ENCODE measurements at regions not wholly inside any gene's neighbourhood (a gene's known extent, or its start where the extent isn't known, plus 50 kb on each side); places are given as distances from the start of the nearest gene placed in this dataset.

- Histone ChIP-seq H3K18ac (ENCODE audit: extremely low read depth, low read length) (no peak overlapping the region), H3K27me3 (replicated peaks in 1 of 4; ENCODE audit: control insufficient read depth in 3 of 4, extremely low read depth in 1 of 4, insufficient read depth in 3 of 4, low read length in 3 of 4) (no peaks in the 10 kb centered on the region), H3K9ac (replicated peaks in 1 of 4; ENCODE audit: extremely low read depth in 1 of 4, low read depth in 3 of 4, low read length in 3 of 4) (no peak overlapping the region), H3K23ac (ENCODE audit: insufficient read length) (no peak overlapping the region), H3K27ac (ENCODE audit: low read depth, low read length) (no peak overlapping the region), H2BK12ac (ENCODE audit: low read depth, low read length) (no peak overlapping the region), H2BK5ac (ENCODE audit: low read depth, low read length) (no peak overlapping the region), H2BK120ac (replicated peaks; ENCODE audit: low read depth, low read length) (no peak overlapping the region), H3K14ac (ENCODE audit: insufficient read length) (no peak overlapping the region), H4K91ac (replicated peaks; ENCODE audit: insufficient read length, low read length) (no peak overlapping the region), H3K4me2 (ENCODE audit: insufficient read depth in 1 of 2, low read depth in 2 of 2, low read length in 2 of 2) (no peak overlapping the region), H2AFZ (ENCODE audit: low read length) (no peak overlapping the region), H3K79me1 (ENCODE audit: low read depth, low read length) (no peaks in the 10 kb centered on the region), H3K79me2 (ENCODE audit: control insufficient read depth in 1 of 2, insufficient read depth in 2 of 2, low read length in 2 of 2) (no peaks in the 10 kb centered on the region), H3K56ac (replicated peaks; ENCODE audit: insufficient read length, low read depth, low read length) (no peak overlapping the region), H3K4me3 (ENCODE audit: extremely low read depth in 1 of 4, insufficient read depth in 2 of 4, low read depth in 3 of 4, low read length in 4 of 4) (no peak overlapping the region), H3K4me1 (replicated peaks in 1 of 4; ENCODE audit: control insufficient read depth in 3 of 4, insufficient read depth in 4 of 4, low read length in 3 of 4) (no peaks in the 10 kb centered on the region), H2BK20ac (ENCODE audit: low read length) (no peak overlapping the region), H4K8ac (ENCODE audit: extremely low read depth, insufficient read depth, low read length) (no peak overlapping the region), H2BK15ac (ENCODE audit: low read length) (no peak overlapping the region), H4K20me1 (replicated peaks in 1 of 2; ENCODE audit: control insufficient read depth in 1 of 2, insufficient read depth in 2 of 2, low read length in 2 of 2) (no peaks in the 10 kb centered on the region), H3K36me3 (ENCODE audit: control insufficient read depth in 2 of 4, insufficient read depth in 4 of 4, low read length in 3 of 4) (no peaks in the 10 kb centered on the region), H4K5ac (ENCODE audit: insufficient read length, low read depth, low read length) (no peak overlapping the region), H2AK5ac (ENCODE audit: low read depth, low read length) (no peak overlapping the region), H3K4ac (replicated peaks; ENCODE audit: insufficient read length, low read depth, low read length) (no peak overlapping the region), H3K23me2 (ENCODE audit: low read depth, low read length) (no peaks in the 10 kb centered on the region), H3K9me3 (ENCODE audit: insufficient read depth in 2 of 2, low read depth in 1 of 2, low read length in 1 of 2) (no peaks in the 10 kb centered on the region)
- no peak for FAIRE-seq
- POLR2A ChIA-PET (ENCODE audit: partially characterized antibody), result no interaction called here
- WGBS, 2 experiments (ENCODE audit: extremely low coverage in 1 of 2, insufficient coverage in 1 of 2, insufficient read length in 1 of 2, insufficient replicate concordance in 2 of 2, low coverage in 1 of 2, low lambda C conversion rate in 2 of 2, missing lambda C conversion rate in 1 of 2), result 85% methylated on average over 3 of the region's 3 CpGs; no CpG with 5 or more reads in 1 of the 2 experiments
- CTCF ChIA-PET (ENCODE audit: partially characterized antibody), result interaction anchor here (1.3 to 1.6 kb wide), 2 partner anchors 64 to 86 kb away, joined by 3 read pairs; no protein-coding TSS in a partner anchor
- no peak for TF ChIP-seq EZH2 (IDR thresholded peaks at IDR 0.05; ENCODE audit: low read depth, low read length, severe bottlenecking)
- no peak for TF ChIP-seq SAP30 (IDR thresholded peaks at IDR 0.05; ENCODE audit: insufficient read depth, insufficient replicate concordance, low read length)
- TF ChIP-seq POLR2AphosphoS5 (IDR thresholded peaks at IDR 0.05; ENCODE audit: low read depth, low read length), result no peak
- TF ChIP-seq BACH1 (IDR thresholded peaks at IDR 0.05; ENCODE audit: low read length), result no peak
- no peak for TF ChIP-seq SRF (IDR thresholded peaks at IDR 0.05; ENCODE audit: low read depth, low read length)
- no peak for TF ChIP-seq CTBP2 (IDR thresholded peaks at IDR 0.05; ENCODE audit: borderline replicate concordance, insufficient read depth, insufficient read length, low read length)
- DNase-seq (ENCODE audit: low read depth in 1 of 2, low spot score in 2 of 2), result no peak
Observed at GRCh38 chr3:66702126-66702525, 201.3 kb upstream of the LRIG1 start.

All from H1 (cell line).